Smooth muscle cell (in vitro differentiated cells): ENCODE measurements at regions not wholly inside any gene's neighbourhood (a gene's known extent, or its start where the extent isn't known, plus 50 kb on each side); places are given as distances from the start of the nearest gene placed in this dataset.

ENCODE experiments used
- DNase-seq: peaks from one replicate; lab custom pipeline; 2025; ENCODE audit not compliant: unreplicated experiment; lab: John Stamatoyannopoulos, UW
- H2AFZ ChIP-seq: fragments of 200-600 bp; sonication (generic); 2 replicates; pipeline ENCODE4 v1.6.0; 2016; ENCODE audit warnings: antibody characterized with exemption, low read depth, mild to moderate bottlenecking
- H3F3A ChIP-seq: fragments of 200-600 bp; sonication (generic); 2 replicates; pipeline ENCODE4 v1.6.0; 2017; ENCODE audit warnings: antibody characterized with exemption, low read depth
- H3K27ac ChIP-seq: fragments of 200-600 bp; sonication (generic); 2 replicates; pipeline ENCODE4 v1.5.1; 2016; ENCODE audit warnings: low read depth, mild to moderate bottlenecking
- H3K27me3 ChIP-seq: fragments of 200-600 bp; sonication (generic); 2 replicates; pipeline ENCODE4 v1.6.1; 2016; ENCODE audit warnings: low read depth, mild to moderate bottlenecking
- H3K36me3 ChIP-seq: fragments of 200-600 bp; sonication (generic); 2 replicates; pipeline ENCODE4 v1.5.1; 2016; ENCODE audit warnings: low read depth
- H3K4me1 ChIP-seq: fragments of 200-600 bp; sonication (generic); 2 replicates; pipeline ENCODE4 v1.5.1; 2016; ENCODE audit warnings: low read depth
- H3K4me2 ChIP-seq: fragments of 200-600 bp; sonication (generic); 2 replicates; pipeline ENCODE4 v1.6.0; 2016; ENCODE audit warnings: mild to moderate bottlenecking
- H3K4me3 ChIP-seq: fragments of 200-600 bp; sonication (generic); 2 replicates; pipeline ENCODE4 v1.5.1; 2016; ENCODE audit warnings: mild to moderate bottlenecking
- H3K79me2 ChIP-seq: fragments of 200-600 bp; sonication (generic); 2 replicates; pipeline ENCODE4 v1.6.0; 2016; ENCODE audit warnings: low read depth, mild to moderate bottlenecking
- H3K9ac ChIP-seq: fragments of 200-600 bp; sonication (generic); 2 replicates; pipeline ENCODE4 v1.6.0; 2016; ENCODE audit warnings: low read depth
- H3K9me3 ChIP-seq: fragments of 200-600 bp; sonication (generic); replicated peaks from 2 replicates; pipeline ENCODE4 v1.5.1; 2016; ENCODE audit warnings: low read depth
- H4K20me1 ChIP-seq: fragments of 200-600 bp; sonication (generic); 2 replicates; pipeline ENCODE4 v1.6.0; 2016; ENCODE audit warnings: low read depth
- CTCF ChIP-seq: fragments of 200-600 bp; sonication (generic); IDR thresholded peaks from 2 replicates; pipeline ENCODE4 v1.5.1; 2017; ENCODE audit warnings: borderline replicate concordance, mild to moderate bottlenecking, antibody characterized with exemption; ENCODE audit not compliant: insufficient read depth, poor library complexity, severe bottlenecking
- WGBS: methylation state at CpG from one replicate; pipeline ENCODE4 v1.1.7; 2016; ENCODE audit warnings: low lambda C conversion rate; 5-methylcytosine and 5-hydroxymethylcytosine counted together

DNA sequence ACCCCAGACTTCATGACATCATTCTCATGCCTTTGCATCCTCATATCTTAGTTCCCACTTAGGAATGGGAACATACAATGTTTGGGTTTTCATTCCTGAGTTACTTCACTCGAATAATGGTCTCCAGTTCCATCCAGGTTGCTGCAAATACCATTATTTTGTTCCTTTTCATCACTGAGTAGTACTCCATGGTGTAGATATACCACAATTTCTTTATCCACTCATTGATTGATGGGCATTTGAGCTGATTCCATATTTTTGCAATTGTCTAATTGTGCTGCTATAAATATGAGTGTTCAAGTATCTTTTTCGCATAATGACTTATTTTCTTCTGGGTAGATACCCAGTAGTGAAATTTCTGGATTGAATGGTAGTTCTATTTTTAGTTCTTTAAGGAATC, 1026.8 kb downstream of the STPG2 start:
- 81% methylated on average over 2 of the region's 2 CpGs for WGBS
- H3K27ac ChIP-seq: no peak overlapping the region
- no peaks in the 10 kb centered on the region for H3K27me3 ChIP-seq
- H3K79me2 ChIP-seq: no peaks in the 10 kb centered on the region
- no peak for DNase-seq
- no peaks in the 10 kb centered on the region for H3K4me1 ChIP-seq
- no peak for TF ChIP-seq CTCF
- no peaks in the 10 kb centered on the region for H4K20me1 ChIP-seq
- H3K4me3 ChIP-seq: no peak overlapping the region
- no peak overlapping the region for H2AFZ ChIP-seq
- H3F3A ChIP-seq: no peaks in the 10 kb centered on the region
- no peak overlapping the region for H3K9ac ChIP-seq
- no peak overlapping the region for H3K4me2 ChIP-seq
- no peaks in the 10 kb centered on the region for H3K9me3 ChIP-seq
- H3K36me3 ChIP-seq: no peaks in the 10 kb centered on the region

DNA sequence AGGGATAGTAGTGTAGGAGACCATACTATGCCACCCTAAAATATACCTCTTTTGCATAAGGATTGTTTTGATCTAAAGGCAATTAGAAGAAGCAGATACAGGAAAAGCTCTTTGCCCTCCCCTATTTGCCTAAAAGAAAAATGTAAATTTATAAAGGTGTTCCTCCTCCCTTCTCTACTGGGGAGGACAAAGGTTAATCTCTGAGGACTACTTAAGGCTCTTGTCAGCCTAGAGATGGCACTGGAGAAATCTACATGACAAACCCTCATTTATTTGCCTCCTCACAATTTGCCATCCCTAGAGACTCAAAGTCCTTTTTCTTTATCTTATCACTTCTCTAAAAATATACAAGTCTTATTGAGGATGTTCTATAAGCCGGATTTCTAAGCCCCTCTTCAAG, 1021.8 kb downstream of the STPG2 start:
- Histone ChIP-seq H3K36me3 (no peaks in the 10 kb centered on the region), H2AFZ (peak overlapping the region; percentile 24), H3K4me2 (no peak overlapping the region), H3F3A (no peaks in the 10 kb centered on the region), H3K4me1 (no peaks in the 10 kb centered on the region), H3K9me3 (no peaks in the 10 kb centered on the region), H3K4me3 (no peak overlapping the region), H3K27me3 (no peaks in the 10 kb centered on the region), H3K9ac (no peak overlapping the region), H3K79me2 (no peaks in the 10 kb centered on the region), H3K27ac (no peak overlapping the region), H4K20me1 (no peaks in the 10 kb centered on the region)
- no peak for DNase-seq
- 49% methylated on average over 1 of the region's 1 CpG for WGBS
- no peak for TF ChIP-seq CTCF

- Histone ChIP-seq H3K27ac (no peak overlapping the region), H3F3A (no peaks in the 10 kb centered on the region), H2AFZ (no peak overlapping the region), H3K9me3 (no peaks in the 10 kb centered on the region), H3K4me2 (no peak overlapping the region), H3K27me3 (no peaks in the 10 kb centered on the region), H3K79me2 (no peaks in the 10 kb centered on the region), H3K36me3 (no peaks in the 10 kb centered on the region), H3K9ac (no peak overlapping the region), H4K20me1 (no peaks in the 10 kb centered on the region), H3K4me1 (no peaks in the 10 kb centered on the region), H3K4me3 (no peak overlapping the region)
- TF ChIP-seq CTCF: no peak
- 94% methylated on average over 4 of the region's 4 CpGs for WGBS
- DNase-seq: no peak
Observed at GRCh38 chr4:97123573-97123972, 1019.7 kb downstream of the STPG2 start.

- Histone ChIP-seq H3F3A (no peaks in the 10 kb centered on the region), H3K79me2 (no peaks in the 10 kb centered on the region), H3K27ac (no peak overlapping the region), H3K4me3 (no peak overlapping the region), H2AFZ (no peak overlapping the region), H3K9ac (no peak overlapping the region), H3K27me3 (no peaks in the 10 kb centered on the region), H3K36me3 (no peaks in the 10 kb centered on the region), H3K9me3 (no peaks in the 10 kb centered on the region), H3K4me2 (no peak overlapping the region), H3K4me1 (no peaks in the 10 kb centered on the region), H4K20me1 (no peaks in the 10 kb centered on the region)
- TF ChIP-seq CTCF: no peak
- WGBS: 85% methylated on average over 3 of the region's 3 CpGs
- DNase-seq: no peak
Observed at GRCh38 chr4:97132435-97132834, 1010.8 kb downstream of the STPG2 start.
